Eye (tissue), 1 donor: ENCODE measurements at regions not wholly inside any gene's neighbourhood (a gene's known extent, or its start where the extent isn't known, plus 50 kb on each side); places are given as distances from the start of the nearest gene placed in this dataset.

Experiments
- DNase-seq: peaks from one replicate; pipeline ENCODE4 v3.0.0-alpha.2; 2015

DNA sequence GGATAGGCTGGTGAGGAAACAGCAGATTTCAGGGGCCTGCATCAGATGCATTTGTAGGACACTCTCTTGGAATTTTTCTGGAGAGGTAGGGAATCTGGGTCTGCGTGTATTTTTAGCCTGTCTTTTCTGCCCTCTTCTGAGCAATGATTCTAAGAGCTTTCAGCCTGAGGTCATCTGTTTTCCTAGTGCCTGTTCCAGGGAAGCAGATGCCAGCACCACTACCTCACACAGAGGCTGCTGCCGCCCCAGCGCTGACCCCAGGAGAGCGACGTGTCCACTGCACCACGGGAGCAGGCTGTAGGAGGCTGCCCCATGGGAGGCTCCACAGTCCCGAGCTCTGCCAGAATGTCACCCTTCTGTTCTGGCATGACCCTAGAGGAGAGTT, 316.5 kb downstream of the CYP26B1 start:
- peak; percentile 35 for DNase-seq

DNA sequence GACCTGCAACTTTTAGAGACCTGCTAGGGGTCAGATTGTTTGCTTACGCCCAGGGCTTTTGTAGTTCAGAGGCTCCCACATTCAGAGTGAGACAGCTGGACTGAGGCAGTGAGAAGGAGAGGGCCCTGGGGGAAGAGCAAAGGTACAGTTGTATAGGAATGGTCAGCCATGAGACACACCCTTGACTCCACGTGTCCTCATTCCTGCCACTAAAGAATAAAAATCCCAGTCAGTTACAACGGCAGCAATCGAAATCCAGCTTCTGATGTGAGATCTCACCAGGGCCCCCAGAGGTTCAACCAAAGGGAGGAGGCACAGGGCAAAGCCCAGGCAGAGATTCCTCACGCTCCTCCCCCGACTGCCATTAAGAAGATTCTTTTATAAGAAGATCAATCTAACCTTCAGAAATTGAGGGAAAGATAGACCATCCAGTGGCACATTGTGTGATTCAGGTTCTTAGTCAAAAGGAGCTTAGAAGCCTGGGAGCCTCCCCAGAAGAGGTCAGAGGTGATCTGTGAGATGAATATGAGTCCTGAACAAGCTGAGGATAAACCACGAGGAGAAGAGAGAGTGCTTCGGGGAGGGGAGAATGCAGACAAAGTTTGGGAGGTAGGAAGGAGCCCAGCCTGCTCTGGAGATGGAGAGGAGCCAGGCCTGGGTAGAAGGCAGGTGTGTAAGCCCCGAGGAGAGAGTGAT, 317.0 kb downstream of the CYP26B1 start:
- no peak for DNase-seq

DNA sequence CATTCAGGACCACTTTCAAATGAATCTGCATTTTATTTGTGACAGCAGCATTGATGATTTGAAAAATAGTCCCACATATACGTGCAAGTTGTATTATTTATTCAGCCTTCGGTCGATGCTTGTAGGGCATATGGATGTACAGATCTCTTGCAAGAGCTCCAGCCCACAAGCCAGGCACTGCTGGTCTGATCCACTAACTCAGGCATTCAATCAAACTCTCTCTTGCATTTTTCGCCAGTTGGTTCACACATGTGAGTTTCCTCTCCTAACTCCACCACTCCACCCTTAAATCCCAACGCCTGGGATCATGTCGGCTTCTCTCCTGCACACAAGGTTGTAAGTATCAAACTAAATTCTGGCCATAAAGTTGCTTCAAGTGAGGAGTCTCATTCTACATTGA, 318.7 kb downstream of the CYP26B1 start:
- DNase-seq = no peak

DNA sequence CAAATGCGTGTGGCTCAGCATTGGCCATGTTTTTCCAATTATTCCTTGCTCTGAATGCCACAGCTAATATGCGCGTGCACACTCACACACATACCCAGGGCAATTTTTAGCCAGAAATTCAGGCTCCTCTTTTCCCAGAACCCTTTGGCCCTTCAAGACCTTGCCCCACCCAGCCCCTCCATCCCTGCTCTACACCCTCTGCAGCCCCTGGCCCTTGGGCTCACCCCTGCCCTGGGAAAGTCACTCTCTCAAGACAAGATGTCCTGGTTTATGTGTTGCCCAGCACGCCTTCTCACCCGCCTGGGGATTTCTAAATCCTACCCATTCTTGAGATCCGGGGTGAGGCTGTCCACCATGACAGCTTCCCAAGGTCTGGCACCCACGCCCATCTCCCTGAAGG, 319.7 kb downstream of the CYP26B1 start:
- no peak for DNase-seq

DNA sequence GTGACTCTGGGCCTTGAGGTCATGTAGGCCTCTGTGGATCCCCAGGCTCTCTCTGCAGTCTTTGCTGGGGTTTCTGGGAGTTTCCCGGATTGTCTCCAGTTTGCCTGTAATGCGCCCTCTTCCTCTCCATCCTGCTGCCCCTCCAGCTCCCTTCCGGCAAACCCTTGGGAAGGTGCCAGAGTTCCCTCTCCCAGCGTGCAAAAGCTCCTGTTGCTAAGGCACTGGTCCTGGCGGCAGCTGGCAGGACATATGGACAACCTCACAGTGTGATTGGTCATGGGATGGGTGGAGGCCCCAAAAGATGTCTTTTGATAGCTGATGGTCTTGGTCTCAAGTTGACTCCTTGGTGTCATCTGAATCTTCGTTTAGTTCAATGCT, 320.1 kb downstream of the CYP26B1 start:
- DNase-seq = no peak

DNA sequence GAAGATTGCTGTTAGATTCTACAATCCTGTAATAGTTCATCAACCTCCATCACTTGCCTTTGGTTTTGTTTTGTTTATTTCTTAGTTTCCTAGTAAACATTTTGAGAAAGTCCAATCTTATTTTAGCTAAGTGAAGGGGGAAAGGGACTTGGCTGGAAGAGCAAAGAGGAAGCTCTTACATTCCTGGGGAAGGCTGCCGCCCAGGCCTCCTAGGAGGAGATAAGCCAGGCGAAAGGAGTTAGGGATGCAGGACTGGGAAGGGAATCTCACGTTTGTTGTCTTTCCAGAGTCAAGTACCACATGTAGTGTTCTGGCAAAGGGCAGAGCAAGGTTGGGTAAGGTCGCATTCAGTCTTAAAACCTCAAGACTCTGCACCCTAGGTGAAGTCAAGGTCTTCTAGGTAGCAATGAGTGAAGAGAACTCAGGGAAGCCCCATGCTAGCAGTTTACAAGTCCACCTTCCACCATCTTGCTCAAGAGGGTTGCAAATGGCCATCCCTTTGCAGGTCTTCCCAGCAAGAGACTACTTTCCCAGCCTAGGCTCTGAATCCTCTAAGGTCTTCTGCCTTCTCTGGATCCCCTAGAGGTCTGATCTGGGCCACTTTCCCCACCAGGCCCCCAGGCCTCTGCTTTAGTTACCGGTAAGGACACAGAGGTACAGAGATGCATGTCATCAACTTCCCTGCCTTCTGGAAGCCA, 320.7 kb downstream of the CYP26B1 start:
- no peak for DNase-seq

DNA sequence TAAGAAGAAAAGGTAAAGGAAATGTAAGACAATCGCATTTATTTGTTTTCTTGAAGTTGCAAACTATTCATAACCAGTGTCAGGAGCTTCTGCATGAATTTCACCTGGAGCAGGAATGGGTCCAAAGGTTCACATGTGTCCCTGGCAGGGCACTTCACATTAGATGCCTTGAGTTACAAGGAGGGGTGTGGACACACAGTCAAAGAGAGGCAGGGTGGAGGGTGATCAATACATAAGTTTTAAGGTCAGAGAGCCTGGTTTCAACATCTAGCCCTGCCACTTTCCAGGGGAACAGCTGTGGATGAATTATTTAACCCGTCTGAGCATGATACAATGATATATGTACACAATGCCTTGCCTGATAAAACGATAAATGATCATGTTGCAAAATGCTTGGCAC, 321.4 kb downstream of the CYP26B1 start:
- DNase-seq = no peak

DNA sequence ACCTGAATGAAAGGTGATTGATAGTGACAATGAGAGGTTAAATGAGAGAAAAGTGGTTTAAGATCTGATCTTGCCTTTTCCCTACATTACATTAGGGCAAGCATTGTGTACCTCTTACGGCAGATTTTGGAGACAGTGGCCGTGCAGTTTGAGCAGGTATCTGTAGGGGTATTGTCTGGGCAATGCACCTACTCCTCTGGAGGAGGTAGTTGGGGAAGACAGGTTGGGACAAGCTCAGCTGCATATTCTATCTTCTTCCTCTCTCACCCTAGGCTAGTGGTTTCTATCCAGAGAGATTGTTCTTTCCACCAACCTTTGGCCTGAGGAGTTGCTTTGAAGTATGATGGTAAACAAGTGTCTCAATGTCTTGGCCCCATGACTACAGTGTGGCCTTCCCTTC, 323.2 kb downstream of the CYP26B1 start:
- no peak for DNase-seq

DNA sequence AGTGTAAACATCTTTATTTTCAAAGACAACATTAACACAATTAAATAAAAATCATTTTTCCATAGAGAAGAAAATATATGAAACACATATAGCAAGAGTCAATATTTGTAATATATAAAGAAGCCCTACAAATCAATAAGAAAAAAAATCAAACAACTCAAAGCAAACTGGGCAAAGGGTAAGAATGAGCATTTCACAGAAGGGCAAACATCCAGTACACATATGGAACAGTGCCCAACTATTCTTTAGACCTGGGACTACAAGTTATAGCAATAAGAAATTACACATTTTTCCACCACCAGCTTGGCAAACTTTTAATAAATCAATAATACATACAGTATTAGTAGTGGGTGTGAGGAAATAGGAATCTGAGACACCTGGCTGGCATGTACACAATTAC, 324.1 kb downstream of the CYP26B1 start:
- DNase-seq = no peak

DNA sequence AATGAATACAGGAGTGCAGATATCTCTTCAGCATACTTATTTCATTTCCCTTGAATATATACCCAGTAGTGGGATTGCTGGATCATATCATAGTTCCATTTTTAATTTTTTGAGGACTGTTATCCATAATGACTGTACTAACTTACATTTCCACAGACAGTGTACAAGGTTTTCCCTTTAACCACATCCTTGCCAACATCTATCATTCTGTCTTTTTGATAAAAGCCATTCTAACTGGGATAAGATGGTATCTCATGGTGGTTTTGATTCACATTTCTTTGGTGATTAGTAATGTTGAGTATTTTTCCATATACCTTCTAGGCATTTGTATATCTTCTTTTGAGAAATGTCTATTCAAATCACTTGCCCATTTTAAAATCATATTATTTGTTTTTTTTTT, 325.2 kb downstream of the CYP26B1 start:
- DNase-seq = no peak

DNA sequence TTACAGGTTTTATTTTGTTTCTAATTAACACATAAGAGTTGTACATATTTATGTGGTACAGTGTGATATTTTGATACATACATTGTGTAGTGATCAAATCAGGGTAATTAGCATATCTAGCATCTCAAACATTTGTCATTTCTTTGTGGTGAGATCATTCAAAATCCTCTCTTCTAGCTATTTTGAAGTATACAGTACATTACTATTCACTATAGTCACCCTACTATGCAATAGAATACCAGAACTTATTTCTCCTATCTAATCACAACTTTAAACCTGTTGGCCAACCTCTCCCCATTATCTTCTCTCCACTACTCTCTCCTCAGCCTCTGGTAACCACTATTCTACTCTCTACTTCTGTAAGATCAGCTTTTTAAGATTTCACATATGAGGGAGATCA, 325.8 kb downstream of the CYP26B1 start:
- DNase-seq = no peak

DNA sequence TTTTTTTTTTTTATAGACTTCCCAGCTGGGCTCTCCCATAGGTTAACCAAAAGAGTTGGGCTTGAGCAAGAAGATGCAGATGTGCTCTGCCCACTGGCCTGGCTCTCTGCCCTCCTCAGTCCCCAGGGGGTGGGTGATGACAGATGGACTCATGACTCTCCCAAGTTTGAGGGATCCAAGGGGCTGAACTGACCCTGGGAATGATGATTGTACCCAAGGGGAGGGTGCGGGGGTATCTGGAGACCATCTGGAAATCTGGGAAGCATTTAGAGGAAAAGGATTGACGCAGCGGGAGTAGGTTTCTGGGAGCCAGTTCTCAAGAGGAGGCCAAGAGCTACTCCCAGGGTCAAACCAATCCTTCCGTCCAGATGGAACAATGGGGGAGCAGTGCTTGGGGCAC, 330.8 kb downstream of the CYP26B1 start:
- no peak for DNase-seq

DNA sequence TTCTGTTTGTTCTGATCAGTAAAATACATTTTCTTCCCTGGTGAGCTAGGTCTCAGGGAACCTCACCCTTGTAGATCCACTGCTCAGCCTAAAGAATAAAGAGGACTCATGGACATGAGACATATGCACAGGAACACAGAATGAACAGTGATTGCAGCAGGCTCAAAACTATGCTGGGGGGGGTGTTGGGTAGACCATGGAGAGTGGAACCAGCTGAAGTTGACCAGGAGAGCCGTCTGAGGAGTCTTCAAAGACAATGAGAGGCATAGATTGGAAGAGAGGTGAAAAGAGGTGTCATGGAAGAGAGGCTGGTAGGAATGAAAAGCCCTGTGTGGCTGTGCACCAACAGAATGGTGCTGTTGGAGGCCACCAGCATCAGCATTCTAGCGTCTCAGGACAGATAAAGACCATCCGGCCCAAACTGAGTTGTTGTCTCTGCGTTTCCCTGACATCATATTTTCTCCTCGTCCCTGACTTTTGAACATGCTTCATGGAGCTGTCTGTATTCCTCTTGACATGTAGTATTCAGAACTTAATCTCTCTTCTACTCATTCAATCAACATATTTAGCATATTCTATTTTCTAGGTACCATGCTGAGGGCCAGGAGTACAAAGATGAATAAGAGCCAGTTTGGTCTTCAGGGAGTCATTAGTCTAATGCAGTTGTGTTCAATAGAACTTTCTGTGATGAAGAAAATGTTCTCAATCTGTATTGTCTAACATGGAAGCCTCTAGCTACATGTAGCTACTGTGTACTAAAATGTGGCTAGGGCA, 331.8 kb downstream of the CYP26B1 start:
- DNase-seq = no peak

DNA sequence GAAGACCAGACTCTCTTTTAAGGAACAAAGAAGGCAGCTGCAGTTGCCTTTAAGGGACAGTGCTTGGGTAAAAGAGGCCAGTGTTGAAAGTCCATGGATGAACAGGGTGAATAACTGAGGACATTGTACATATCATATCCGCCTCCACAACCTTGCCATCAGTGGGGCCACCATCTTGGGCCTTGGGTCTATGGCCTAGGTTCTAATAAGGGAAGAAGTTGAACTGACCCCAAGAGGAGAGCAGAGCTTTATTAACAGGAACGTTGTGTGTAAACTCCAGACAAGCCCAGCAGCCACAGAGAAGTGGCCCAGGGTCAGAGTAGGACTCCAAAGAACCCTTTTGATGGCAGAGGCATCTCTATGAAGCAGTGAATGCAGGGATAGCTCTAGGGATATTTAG, 332.8 kb downstream of the CYP26B1 start:
- DNase-seq = no peak

DNA sequence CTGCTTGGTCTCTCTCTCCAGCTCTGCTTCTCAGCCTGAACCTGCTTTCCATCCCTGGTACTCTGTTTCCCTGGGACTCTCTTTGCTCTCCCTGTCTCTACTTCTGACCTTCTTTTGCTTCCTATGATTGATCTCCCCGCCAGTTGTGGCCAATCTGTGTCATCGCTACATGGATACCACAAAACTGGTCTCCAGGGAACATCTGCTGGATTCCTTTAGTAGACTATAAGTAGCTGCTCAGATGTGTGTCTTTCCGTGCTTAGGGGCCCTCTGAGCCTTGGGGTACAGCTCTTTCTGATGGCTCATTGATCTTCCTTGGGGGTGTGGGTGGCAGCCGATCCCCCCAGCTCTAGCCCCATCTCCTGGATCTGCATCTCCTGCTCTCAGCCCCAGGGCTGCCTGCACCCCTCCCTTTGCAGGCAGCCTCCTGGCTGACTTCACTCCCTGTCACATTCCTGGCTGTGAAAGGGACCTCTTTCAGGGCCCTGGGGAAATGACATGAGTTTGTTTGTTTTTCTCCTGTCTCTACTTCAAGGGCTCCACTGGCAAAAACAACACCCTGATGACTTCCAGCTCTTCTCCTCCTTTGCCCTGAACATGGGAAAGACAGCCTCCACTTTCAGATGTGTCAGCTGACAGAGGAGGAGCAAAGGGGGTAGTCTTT, 333.7 kb downstream of the CYP26B1 start:
- DNase-seq = no peak

DNA sequence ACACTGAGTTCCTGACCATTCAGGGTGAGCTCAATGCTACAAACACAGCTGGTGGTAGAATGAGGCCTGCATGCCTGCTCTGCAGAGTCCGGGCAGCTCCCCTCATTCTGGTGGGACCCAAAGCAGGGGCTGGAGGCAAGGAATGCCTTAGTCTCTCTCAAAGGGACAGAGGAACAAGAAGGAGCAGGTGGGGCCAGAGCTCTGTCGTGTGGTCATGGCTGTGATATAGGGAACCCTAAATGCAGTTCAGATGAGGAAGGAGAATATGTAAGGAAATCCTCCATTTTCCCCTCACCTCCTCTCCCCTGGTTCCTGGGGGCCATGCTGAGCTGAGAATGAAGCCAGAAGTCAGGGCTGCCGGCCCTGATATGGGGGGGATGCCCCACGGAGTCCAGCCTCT, 334.3 kb downstream of the CYP26B1 start:
- no peak for DNase-seq

DNA sequence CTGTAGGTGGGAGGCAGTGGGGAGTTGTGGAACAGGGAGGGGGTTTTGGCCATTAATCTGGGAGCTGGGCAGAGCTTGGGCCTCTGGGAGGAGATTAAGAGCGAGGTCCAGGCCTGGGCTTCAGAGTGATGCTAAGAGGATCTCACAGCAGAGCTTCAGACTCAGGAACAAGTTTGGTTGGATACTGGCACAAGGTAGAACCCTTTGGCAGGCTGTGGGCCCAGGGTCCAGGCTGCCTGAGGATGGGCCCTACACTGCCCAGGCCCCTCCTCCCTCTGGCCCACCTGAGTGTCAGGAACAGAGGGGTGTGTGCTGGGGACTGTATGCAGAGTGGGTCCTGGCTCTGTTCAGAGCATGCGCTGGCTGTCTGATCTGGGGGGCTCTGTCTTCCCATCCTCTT, 334.9 kb downstream of the CYP26B1 start:
- DNase-seq = no peak

DNA sequence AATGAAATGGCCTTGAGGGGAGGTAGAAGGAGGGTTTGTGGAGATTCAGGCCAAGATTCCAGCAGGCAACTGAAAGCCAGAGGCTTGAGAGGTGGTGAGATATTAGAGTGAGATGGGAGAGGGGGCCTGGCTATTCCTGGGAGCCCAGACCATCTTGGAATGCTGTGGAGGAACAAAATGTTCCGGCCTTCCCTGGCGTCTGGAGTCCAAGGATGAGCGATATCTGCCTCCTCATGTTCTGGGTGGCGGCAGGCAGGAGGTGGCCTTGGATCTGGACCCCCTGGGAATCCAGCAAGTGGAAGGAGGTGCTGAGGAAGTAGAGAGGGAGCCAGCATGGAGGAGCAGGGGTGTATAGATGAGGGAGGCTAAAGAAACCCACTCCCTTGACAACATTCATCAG, 335.9 kb downstream of the CYP26B1 start:
- no peak for DNase-seq

DNA sequence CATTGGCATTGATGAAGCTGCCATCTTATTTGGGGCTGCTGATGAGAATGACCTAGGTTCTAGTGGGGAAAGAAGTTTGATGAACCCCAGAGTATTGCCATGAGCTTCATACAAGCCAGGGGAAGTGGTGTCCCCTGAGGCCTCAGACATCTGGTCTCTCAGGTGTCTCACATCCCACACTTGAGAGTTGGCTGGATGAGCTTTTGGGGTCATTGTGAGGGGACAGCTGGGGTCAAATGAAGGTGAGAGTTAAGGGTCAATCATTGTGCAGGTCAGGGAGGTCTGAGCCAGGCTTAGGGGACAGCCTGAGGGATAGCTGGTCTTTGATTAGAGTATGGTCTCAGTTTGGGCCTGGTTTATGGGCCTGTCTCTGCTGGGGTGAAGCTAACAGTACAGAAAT, 336.5 kb downstream of the CYP26B1 start:
- no peak for DNase-seq

DNA sequence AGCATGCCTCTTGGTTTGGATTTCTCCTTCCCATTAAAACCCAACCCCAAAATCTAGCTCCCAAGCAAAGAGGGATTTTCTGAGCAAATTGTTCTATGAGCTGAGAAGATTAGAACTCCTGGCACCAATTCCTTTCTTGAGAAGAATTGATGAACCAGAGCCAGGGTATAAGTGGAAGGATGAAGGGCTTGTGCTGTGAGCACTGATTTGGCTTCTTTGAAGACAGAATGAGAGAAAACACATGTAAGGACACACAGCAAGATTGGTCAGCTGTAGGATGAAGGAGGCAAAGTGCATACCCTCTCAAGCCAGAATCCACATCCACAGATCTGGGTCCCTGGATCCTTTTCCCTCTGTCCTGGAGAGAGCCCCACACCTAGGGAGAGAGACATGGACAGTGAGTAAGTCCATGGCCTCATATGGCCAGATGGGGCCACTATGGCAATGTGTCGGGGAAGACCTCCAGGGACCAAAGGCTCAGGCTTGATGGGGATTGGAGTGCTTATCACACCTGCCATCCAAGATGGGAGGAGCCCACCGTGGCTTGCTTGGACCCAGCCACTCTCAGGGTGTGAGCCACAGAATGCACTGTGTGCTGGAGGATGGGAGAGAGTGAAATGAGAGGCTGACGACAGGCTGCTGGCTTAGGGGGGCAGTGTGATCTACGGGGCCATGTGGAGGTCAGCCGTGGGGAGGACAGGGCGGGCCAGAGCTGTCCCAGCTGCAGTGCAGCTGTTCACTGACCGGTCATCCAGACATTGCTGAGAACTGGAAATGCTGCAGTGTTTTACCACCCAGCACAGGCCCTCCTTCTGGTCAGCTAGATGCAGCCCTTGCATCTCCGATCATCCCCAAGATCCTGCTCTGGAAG, 339.8 kb downstream of the CYP26B1 start:
- peak; percentile 47 for DNase-seq

DNA sequence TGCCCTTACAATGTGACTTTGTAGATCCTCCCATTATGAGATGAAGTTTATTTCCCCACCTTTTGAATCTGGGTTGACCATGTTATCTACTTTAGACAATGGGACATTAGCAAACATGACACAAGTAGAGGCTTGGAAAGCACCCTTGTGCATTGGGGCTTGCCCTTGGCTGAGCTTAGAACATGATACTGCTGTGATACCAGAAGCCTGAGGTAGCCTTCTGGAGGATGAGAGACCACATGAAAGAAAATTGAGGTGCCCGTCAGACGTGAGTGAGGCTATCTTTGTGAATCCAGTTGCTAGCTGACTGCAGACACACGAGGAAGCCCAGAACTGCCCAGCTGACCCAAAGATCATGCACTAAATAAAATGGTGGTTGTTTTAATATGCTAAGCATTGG, 341.2 kb downstream of the CYP26B1 start:
- no peak for DNase-seq

DNA sequence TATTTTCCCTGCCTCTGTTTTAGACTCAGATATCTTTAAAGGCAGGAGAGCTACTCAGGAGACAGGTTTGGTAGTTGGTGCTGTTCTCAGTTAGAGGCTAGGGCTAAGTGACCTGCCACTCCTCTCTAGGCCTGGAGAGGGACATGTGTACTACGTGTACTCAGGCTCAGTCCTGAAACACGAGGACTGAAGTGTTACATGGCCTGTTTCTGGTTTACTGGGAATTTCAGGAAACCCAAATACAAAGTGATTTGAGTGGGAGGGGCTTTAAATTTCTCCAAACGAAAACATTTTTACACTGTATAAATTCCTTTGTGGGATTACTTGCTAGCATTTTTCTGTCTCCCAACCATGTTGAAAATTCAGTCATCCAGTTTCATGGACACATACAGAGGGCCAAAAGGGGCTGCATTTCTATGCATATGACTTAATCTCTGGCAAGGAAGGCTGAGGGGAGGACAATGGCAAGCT, 343.3 kb downstream of the CYP26B1 start:
- DNase-seq = peak; percentile 30

DNA sequence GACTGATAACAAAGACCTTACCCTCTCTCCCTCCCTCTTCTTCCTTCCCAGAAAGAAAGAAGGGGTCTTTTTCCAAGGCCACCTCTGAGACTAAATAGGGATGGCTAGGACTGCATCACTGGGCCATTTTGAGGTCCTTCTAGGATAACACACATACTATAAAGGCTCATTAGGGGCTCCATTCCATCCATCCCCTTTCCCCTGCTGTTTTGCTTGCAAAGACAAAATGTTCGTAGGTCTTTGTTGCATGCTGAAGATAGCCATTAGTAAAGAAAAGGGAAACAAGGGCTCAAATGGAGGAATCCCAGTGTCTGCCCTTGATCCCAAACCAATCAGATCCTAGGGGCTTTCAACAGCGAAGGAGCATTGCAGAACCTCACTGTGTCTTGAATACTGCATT, 344.3 kb downstream of the CYP26B1 start:
- no peak for DNase-seq
